AG09309 (cell line): ENCODE measurements at regions not wholly inside any gene's neighbourhood (a gene's known extent, or its start where the extent isn't known, plus 50 kb on each side); places are given as distances from the start of the nearest gene placed in this dataset.

Experiments used
- DNase-seq: peaks from one replicate; pipeline ENCODE4 v3.0.0-alpha.2; 2010; ENCODE audit warnings: low read depth
- H3K4me3 ChIP-seq: 2 replicates; pipeline ENCODE4 v1.5.1; 2011; ENCODE audit warnings: mild to moderate bottlenecking, low read depth, low read length, moderate library complexity; ENCODE audit not compliant: control insufficient read depth
- TF ChIP-seq, protein P1 (sequence below): IDR thresholded peaks from 2 replicates; pipeline ENCODE4 v1.5.1; 2011; ENCODE audit warnings: mild to moderate bottlenecking, low read depth, low read length, inconsistent platforms; ENCODE audit not compliant: insufficient read depth, control insufficient read depth; ENCODE audit errors: missing control alignments

DNA sequence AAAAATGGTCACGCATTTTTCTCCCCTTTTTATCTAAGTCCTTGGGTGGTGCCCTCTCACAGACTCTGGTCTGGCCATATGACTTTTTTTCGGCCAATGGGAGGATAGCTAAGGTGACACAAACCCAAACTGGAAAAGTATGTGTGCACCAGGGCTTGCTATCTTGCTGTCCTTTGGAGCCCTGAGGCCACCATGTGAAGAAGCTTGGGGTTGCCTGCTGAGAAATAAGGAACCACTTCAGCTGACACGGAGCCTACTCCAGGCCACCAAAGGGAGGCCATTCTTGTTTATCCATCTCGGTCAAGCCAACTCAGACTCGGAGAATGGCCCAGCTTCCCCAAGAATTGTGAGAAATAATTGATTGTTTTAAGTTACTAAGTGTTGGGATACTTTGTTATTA is 111.4 kb upstream of the ZFHX3 start:
- no peak overlapping the region for H3K4me3 ChIP-seq
- TF ChIP-seq, protein P1, sequence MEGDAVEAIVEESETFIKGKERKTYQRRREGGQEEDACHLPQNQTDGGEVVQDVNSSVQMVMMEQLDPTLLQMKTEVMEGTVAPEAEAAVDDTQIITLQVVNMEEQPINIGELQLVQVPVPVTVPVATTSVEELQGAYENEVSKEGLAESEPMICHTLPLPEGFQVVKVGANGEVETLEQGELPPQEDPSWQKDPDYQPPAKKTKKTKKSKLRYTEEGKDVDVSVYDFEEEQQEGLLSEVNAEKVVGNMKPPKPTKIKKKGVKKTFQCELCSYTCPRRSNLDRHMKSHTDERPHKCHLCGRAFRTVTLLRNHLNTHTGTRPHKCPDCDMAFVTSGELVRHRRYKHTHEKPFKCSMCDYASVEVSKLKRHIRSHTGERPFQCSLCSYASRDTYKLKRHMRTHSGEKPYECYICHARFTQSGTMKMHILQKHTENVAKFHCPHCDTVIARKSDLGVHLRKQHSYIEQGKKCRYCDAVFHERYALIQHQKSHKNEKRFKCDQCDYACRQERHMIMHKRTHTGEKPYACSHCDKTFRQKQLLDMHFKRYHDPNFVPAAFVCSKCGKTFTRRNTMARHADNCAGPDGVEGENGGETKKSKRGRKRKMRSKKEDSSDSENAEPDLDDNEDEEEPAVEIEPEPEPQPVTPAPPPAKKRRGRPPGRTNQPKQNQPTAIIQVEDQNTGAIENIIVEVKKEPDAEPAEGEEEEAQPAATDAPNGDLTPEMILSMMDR: no peak
- DNase-seq: no peak

DNA sequence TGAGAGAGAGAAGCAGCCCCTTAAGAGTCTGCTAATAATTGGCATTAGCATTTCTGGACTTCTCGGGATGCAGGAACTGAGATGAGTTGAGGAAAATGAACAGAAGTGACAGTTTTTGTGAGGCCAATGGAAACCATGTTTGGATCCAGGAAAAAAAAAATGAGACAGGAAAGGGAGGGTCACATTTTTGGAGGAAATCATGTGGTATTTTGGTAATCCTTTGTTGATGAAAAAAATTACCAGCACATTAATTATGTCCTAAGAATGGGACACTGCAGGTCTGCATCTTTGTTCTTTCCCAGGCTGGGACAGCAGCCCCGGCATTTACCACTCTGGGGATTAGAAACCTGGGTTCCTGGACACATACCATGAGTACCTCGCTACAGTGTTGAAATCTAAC is 109.9 kb upstream of the ZFHX3 start:
- DNase-seq: no peak

DNA sequence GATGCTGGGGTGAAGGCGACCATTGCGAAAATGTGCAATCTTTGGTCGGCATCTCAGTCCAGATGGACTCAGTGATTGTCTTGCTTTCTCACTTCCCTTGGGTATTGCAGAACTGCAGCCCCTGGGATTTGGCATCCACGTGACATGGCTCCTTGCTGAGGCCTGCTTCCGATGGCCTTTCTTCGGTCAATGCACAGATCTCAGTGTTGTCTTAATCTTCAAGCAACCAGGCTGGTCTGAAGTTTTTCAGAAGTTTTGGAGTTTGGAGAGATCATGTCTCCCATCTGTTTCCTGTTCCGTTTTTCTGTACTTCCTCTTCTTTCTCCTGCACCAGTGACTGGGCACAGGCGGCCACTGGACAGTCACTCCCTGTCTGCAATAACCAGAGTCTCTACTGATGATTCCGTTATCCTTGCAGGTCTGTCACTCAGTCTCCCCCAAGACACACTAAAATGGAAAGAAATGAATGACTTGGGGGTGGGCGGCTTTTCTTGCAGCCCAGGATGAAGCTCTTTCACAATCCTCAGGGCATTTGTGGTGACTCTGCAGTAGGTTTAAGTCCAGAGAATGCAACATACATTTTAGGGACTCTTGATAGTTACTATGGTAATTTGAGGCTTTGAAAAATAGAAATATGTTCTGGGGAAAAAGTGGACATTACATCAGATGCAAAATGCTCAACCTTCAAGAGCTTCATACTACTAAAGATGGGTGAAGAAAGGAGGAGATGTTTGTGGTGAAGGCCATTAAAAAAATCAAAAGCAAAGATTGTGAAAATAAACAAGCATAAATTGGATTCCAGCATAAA is 106.3 kb upstream of the ZFHX3 start:
- no peak for DNase-seq

More for the DNA sequence above, 109.9 kb upstream of the ZFHX3 start:
- no peak overlapping the region for H3K4me3 ChIP-seq
- TF ChIP-seq, protein P1: no peak

DNA sequence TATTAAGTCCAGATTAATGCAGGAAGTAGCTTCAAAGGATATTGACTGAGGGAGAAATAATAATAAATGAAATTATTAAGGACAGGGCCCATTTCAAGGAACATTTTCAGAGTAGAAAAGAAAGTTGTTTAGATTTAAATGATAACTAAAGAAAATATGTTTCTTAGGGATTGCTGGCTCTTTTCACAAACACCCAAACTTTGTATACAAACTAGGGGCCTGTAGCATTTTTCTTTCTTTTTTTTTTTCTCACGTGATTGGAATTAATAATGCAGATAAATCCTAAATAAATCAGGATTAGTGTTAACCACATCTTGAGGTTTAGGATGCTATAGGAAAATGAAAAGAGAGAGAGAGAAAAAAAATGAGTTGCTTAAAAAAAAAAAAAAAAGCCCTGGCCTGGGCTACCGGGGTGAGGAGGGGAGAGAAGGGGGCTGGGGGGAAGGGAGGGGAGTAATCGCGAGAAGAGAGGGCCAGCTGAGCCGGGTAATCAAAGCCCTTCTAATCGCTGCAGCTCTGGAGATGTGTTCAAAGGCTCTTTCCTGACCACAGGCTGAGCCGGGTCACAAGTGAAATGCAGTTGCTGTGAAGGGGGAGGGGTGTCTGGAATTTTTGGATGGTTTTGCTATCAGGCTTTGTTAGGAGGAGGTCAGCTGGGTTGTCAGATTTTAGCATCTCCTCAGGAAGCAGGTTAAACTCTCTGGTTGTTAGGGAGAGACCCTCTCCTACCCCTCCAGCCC is 104.6 kb upstream of the ZFHX3 start:
- TF ChIP-seq, protein P1: no peak
- no peak overlapping the region for H3K4me3 ChIP-seq
- no peak for DNase-seq

More for the DNA sequence above, 106.3 kb upstream of the ZFHX3 start:
- no peak overlapping the region for H3K4me3 ChIP-seq
- TF ChIP-seq, protein P1: no peak

DNA sequence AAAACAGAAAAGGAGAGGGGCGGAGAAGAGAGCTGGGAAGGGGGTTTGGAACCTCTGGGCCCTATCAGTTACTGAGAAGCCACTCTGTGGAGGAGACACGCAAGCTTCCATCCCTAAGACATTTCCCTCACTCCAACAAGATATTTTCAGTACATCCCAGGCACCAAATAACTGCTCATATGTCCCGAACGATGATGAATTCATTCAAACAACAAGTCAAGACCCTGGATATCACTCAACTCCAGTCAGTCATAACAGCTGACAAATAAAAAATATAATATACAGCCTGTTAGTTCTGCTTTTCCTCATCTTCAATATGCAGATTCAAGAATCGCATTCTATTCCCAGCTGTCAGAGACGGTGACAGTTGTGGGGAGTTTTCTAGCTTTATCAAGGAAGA is 104.0 kb upstream of the ZFHX3 start:
- no peak for DNase-seq
- no peak overlapping the region for H3K4me3 ChIP-seq
- TF ChIP-seq, protein P1: no peak

DNA sequence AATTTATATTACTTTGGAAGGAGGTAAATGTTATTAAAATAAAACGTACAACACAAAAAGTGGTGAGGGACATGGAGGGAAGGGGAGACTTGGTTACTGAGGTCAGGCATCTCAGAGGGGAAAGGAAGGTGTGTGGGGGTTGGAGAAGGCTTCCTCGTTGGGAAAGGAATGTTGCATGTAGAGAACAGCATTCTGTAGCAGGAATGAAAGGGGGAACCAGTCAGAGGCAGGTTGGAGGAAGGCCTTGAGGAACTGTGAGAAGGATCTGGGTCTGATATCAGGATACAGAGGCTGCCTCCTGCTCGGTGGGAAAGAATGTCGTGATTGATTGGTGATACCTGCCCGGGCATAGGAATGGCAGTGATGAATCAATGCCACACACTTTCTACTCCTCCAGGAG is 103.3 kb upstream of the ZFHX3 start:
- no peak overlapping the region for H3K4me3 ChIP-seq
- TF ChIP-seq, protein P1: no peak
- DNase-seq: no peak
